ENCODE measurements at regions not wholly inside any gene's neighbourhood (a gene's known extent, or its start where the extent isn't known, plus 50 kb on each side); places are given as distances from the start of the nearest gene placed in this dataset.

GRCh38 chr7:17020250-17020649, 138.5 kb upstream of the AGR3 start:
- Histone ChIP-seq H3K27me3 (ENCODE audit: control insufficient read depth, insufficient read depth, low read length) (no peaks in the 10 kb centered on the region), H3K36me3 (ENCODE audit: control insufficient read depth, insufficient read depth, low read length) (no peaks in the 10 kb centered on the region), H3K4me3 (ENCODE audit: low read depth, low read length) (no peak overlapping the region)
- ChIA-PET CTCF (interaction anchor here (0.7 to 1.6 kb wide), 2 partner anchors 11 to 252 kb away, joined by 3 to 4 read pairs; no protein-coding TSS in a partner anchor), POLR2A (no interaction called here)
- no peak for DNase-seq (ENCODE audit: low read depth)
- TF ChIP-seq CTCF (IDR thresholded peaks at IDR 0.05; ENCODE audit: insufficient read depth, low read depth, low read length), result no peak

GRCh38 chr7:17021205-17021604, 139.4 kb upstream of the AGR3 start:
- H3K27me3 ChIP-seq (ENCODE audit: control insufficient read depth, insufficient read depth, low read length), result no peaks in the 10 kb centered on the region
- TF ChIP-seq CTCF (IDR thresholded peaks at IDR 0.05; ENCODE audit: insufficient read depth, low read depth, low read length), result no peak
- POLR2A ChIA-PET, result no interaction called here
- no peak overlapping the region for H3K4me3 ChIP-seq (ENCODE audit: low read depth, low read length)
- CTCF ChIA-PET, result no interaction called here
- no peaks in the 10 kb centered on the region for H3K36me3 ChIP-seq (ENCODE audit: control insufficient read depth, insufficient read depth, low read length)
- DNase-seq (ENCODE audit: low read depth), result no peak

GRCh38 chr7:17022920-17023319, 141.1 kb upstream of the AGR3 start:
- TF ChIP-seq CTCF (IDR thresholded peaks at IDR 0.05; ENCODE audit: insufficient read depth, low read depth, low read length), result no peak
- H3K27me3 ChIP-seq (ENCODE audit: control insufficient read depth, insufficient read depth, low read length), result no peaks in the 10 kb centered on the region
- POLR2A ChIA-PET, result no interaction called here
- DNase-seq (ENCODE audit: low read depth), result no peak
- CTCF ChIA-PET, result no interaction called here
- H3K4me3 ChIP-seq (ENCODE audit: low read depth, low read length), result no peak overlapping the region
- no peaks in the 10 kb centered on the region for H3K36me3 ChIP-seq (ENCODE audit: control insufficient read depth, insufficient read depth, low read length)

- no peak for DNase-seq (ENCODE audit: low read depth)
- Histone ChIP-seq H3K27me3 (ENCODE audit: control insufficient read depth, insufficient read depth, low read length) (no peaks in the 10 kb centered on the region), H3K4me3 (ENCODE audit: low read depth, low read length) (no peak overlapping the region), H3K36me3 (ENCODE audit: control insufficient read depth, insufficient read depth, low read length) (no peaks in the 10 kb centered on the region)
- no peak for TF ChIP-seq CTCF (IDR thresholded peaks at IDR 0.05; ENCODE audit: insufficient read depth, low read depth, low read length)
- CTCF ChIA-PET, result interaction anchor here (1.0 to 1.1 kb wide), 2 partner anchors 8 to 43 kb away, joined by 3 read pairs; no protein-coding TSS in a partner anchor
- POLR2A ChIA-PET, result no interaction called here
These were observed 144.5 kb upstream of the AGR3 start for GRCh38 chr7:17026269-17026668.

- DNase-seq (ENCODE audit: low read depth), result no peak
- CTCF ChIA-PET, result no interaction called here
- POLR2A ChIA-PET, result no interaction called here
These were observed 145.5 kb upstream of the AGR3 start for GRCh38 chr7:17027143-17027788.

More at GRCh38 chr7:17027143-17027788, 145.5 kb upstream of the AGR3 start:
- Histone ChIP-seq H3K36me3 (ENCODE audit: control insufficient read depth, insufficient read depth, low read length) (no peaks in the 10 kb centered on the region), H3K4me3 (ENCODE audit: low read depth, low read length) (no peak overlapping the region), H3K27me3 (ENCODE audit: control insufficient read depth, insufficient read depth, low read length) (no peaks in the 10 kb centered on the region)
- no peak for TF ChIP-seq CTCF (IDR thresholded peaks at IDR 0.05; ENCODE audit: insufficient read depth, low read depth, low read length)
